MM.1S (cell line): ENCODE measurements at regions not wholly inside any gene's neighbourhood (a gene's known extent, or its start where the extent isn't known, plus 50 kb on each side); places are given as distances from the start of the nearest gene placed in this dataset.

Source experiments
- CTCF ChIP-seq: fragments of 300-600 bp; sonication (generic); IDR thresholded peaks from 2 replicates; pipeline ENCODE4 v1.5.1; 2016; ENCODE audit warnings: antibody characterized with exemption, low read length, mixed read lengths
- EZH2 ChIP-seq: fragments of 300-600 bp; sonication (generic); optimal IDR thresholded peaks from 2 replicates; pipeline ENCODE3; 2017; ENCODE audit warnings: low read depth, mild to moderate bottlenecking, antibody characterized with exemption, low read length, mixed read lengths
- EZH2phosphoT487 ChIP-seq: fragments of 300-600 bp; sonication (generic); IDR thresholded peaks from 2 replicates; pipeline ENCODE4 v1.6.1; 2018; ENCODE audit warnings: antibody characterized with exemption, low read length

- TF ChIP-seq CTCF (no peak), EZH2 (no peak), EZH2phosphoT487 (no peak)
These were observed 178.2 kb upstream of the TGFBR2 start for GRCh38 chr3:30428251-30428650.
